ENCODE measurements at regions not wholly inside any gene's neighbourhood (a gene's known extent, or its start where the extent isn't known, plus 50 kb on each side); places are given as distances from the start of the nearest gene placed in this dataset.

- no peak for TF ChIP-seq CTCF (IDR thresholded peaks at IDR 0.05; ENCODE audit: control extremely low read depth, extremely low read depth)
- H3K9ac ChIP-seq (ENCODE audit: insufficient read depth in 1 of 2, low read length in 2 of 2), result no peak overlapping the region
- H3K4me3 ChIP-seq, result no peak overlapping the region
- ATAC-seq (ENCODE audit: insufficient read depth, low FRiP score) (no peak), DNase-seq (no peak)
- peaks cover 0 to 4% (median 0%) of the 10 kb centered on the region in 3 donors for H3K27me3 ChIP-seq (ENCODE audit: control insufficient read depth in 3 of 3, insufficient read depth in 3 of 3, low read length in 2 of 3)
- 87 to 92% methylated on average over 1 of the region's 1 CpG for WGBS, 2 donors
- no peaks in the 10 kb centered on the region for H3K9me3 ChIP-seq (ENCODE audit: control insufficient read depth in 4 of 4, insufficient read depth in 3 of 4, low read length in 3 of 4)
- no peaks in the 10 kb centered on the region for H3K36me3 ChIP-seq (ENCODE audit: control insufficient read depth in 4 of 4, insufficient read depth in 4 of 4, low read length in 4 of 4)
- H3K4me1 ChIP-seq (ENCODE audit: control insufficient read depth in 5 of 5, insufficient read depth in 5 of 5, low read length in 5 of 5), result no peaks in the 10 kb centered on the region
- H3K27ac ChIP-seq (ENCODE audit: low read depth in 1 of 2, low read length in 1 of 2), result no peak overlapping the region
Measured at GRCh38 chr15:31459400-31459748, 132.7 kb downstream of the KLF13 start.

- ATAC-seq (ENCODE audit: insufficient read depth, low FRiP score), result no peak
Measured at GRCh38 chr15:31461375-31461774, 134.7 kb downstream of the KLF13 start.

GRCh38 chr15:31461911-31462480 is 135.4 kb downstream of the KLF13 start:
- no peak for TF ChIP-seq CTCF (IDR thresholded peaks at IDR 0.05; ENCODE audit: control extremely low read depth, extremely low read depth)
- Histone ChIP-seq H3K9ac (ENCODE audit: insufficient read depth in 1 of 2, low read length in 2 of 2) (no peak overlapping the region), H3K4me1 (ENCODE audit: control insufficient read depth in 5 of 5, insufficient read depth in 5 of 5, low read length in 5 of 5) (no peaks in the 10 kb centered on the region), H3K4me3 (no peak overlapping the region), H3K27me3 (ENCODE audit: control insufficient read depth in 3 of 3, insufficient read depth in 3 of 3, low read length in 2 of 3) (peaks cover 0 to 4% (median 0%) of the 10 kb centered on the region in 3 donors), H3K9me3 (ENCODE audit: control insufficient read depth in 4 of 4, insufficient read depth in 3 of 4, low read length in 3 of 4) (no peaks in the 10 kb centered on the region), H3K27ac (ENCODE audit: low read depth in 1 of 2, low read length in 1 of 2) (no peak overlapping the region), H3K36me3 (ENCODE audit: control insufficient read depth in 4 of 4, insufficient read depth in 4 of 4, low read length in 4 of 4) (no peaks in the 10 kb centered on the region)
- DNase-seq, result no peak
- 92% methylated on average over 9 of the region's 9 CpGs for WGBS, 2 donors
- no peak for ATAC-seq (ENCODE audit: insufficient read depth, low FRiP score)

More at GRCh38 chr15:31461375-31461774, 134.7 kb downstream of the KLF13 start:
- no peak for DNase-seq
- Histone ChIP-seq H3K4me3 (no peak overlapping the region), H3K4me1 (ENCODE audit: control insufficient read depth in 5 of 5, insufficient read depth in 5 of 5, low read length in 5 of 5) (no peaks in the 10 kb centered on the region), H3K36me3 (ENCODE audit: control insufficient read depth in 4 of 4, insufficient read depth in 4 of 4, low read length in 4 of 4) (no peaks in the 10 kb centered on the region), H3K27ac (ENCODE audit: low read depth in 1 of 2, low read length in 1 of 2) (no peak overlapping the region), H3K9me3 (ENCODE audit: control insufficient read depth in 4 of 4, insufficient read depth in 3 of 4, low read length in 3 of 4) (no peaks in the 10 kb centered on the region), H3K9ac (ENCODE audit: insufficient read depth in 1 of 2, low read length in 2 of 2) (no peak overlapping the region), H3K27me3 (ENCODE audit: control insufficient read depth in 3 of 3, insufficient read depth in 3 of 3, low read length in 2 of 3) (peaks cover 0 to 4% (median 0%) of the 10 kb centered on the region in 3 donors)
- 91 to 95% methylated on average over 5 of the region's 5 CpGs for WGBS, 2 donors
- TF ChIP-seq CTCF (IDR thresholded peaks at IDR 0.05; ENCODE audit: control extremely low read depth, extremely low read depth), result no peak

- H3K9me3 ChIP-seq (ENCODE audit: control insufficient read depth in 4 of 4, insufficient read depth in 3 of 4, low read length in 3 of 4), result no peaks in the 10 kb centered on the region
- H3K9ac ChIP-seq (ENCODE audit: insufficient read depth in 1 of 2, low read length in 2 of 2), result no peak overlapping the region
- ATAC-seq (ENCODE audit: insufficient read depth, low FRiP score) (no peak), DNase-seq (no peak)
- H3K4me1 ChIP-seq (ENCODE audit: control insufficient read depth in 5 of 5, insufficient read depth in 5 of 5, low read length in 5 of 5), result no peaks in the 10 kb centered on the region
- TF ChIP-seq CTCF (IDR thresholded peaks at IDR 0.05; ENCODE audit: control extremely low read depth, extremely low read depth), result no peak
- no peaks in the 10 kb centered on the region for H3K36me3 ChIP-seq (ENCODE audit: control insufficient read depth in 4 of 4, insufficient read depth in 4 of 4, low read length in 4 of 4)
- no peak overlapping the region for H3K27ac ChIP-seq (ENCODE audit: low read depth in 1 of 2, low read length in 1 of 2)
- H3K27me3 ChIP-seq (ENCODE audit: control insufficient read depth in 3 of 3, insufficient read depth in 3 of 3, low read length in 2 of 3), result no peaks in the 10 kb centered on the region
- WGBS, 2 donors, result 81 to 88% methylated on average over 8 of the region's 8 CpGs
- no peak overlapping the region for H3K4me3 ChIP-seq
Measured at GRCh38 chr15:31463521-31464102, 137.0 kb downstream of the KLF13 start.

All from lung (tissue), 11 donors.